ENCODE measurements at regions not wholly inside any gene's neighbourhood (a gene's known extent, or its start where the extent isn't known, plus 50 kb on each side); places are given as distances from the start of the nearest gene placed in this dataset.

DNA sequence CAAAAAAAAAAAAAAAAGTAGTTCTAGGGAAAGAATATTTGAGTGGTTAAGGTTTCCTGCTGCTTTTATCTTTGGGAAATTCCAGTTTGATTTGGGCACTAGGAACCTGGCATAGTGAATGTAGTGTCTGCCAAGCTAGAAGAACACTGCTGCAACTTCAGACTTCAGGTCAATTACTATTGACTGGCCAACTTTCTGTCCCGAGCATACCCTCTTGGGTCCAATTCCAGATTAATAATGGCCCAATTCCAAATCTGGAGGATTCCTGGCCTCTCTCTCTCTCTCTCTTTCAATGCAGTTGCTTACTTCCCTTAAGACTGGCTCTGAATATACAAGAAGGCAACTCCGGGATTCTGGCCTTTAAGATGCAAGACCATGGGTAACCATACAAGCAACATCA lies 74.9 kb downstream of the ANKEF1 start:
- TF ChIP-seq, protein P1, sequence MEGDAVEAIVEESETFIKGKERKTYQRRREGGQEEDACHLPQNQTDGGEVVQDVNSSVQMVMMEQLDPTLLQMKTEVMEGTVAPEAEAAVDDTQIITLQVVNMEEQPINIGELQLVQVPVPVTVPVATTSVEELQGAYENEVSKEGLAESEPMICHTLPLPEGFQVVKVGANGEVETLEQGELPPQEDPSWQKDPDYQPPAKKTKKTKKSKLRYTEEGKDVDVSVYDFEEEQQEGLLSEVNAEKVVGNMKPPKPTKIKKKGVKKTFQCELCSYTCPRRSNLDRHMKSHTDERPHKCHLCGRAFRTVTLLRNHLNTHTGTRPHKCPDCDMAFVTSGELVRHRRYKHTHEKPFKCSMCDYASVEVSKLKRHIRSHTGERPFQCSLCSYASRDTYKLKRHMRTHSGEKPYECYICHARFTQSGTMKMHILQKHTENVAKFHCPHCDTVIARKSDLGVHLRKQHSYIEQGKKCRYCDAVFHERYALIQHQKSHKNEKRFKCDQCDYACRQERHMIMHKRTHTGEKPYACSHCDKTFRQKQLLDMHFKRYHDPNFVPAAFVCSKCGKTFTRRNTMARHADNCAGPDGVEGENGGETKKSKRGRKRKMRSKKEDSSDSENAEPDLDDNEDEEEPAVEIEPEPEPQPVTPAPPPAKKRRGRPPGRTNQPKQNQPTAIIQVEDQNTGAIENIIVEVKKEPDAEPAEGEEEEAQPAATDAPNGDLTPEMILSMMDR (IDR thresholded peaks at IDR 0.05; ENCODE audit: poor library complexity), result no peak
- no peak for TF ChIP-seq EZH2 (IDR thresholded peaks at IDR 0.05; ENCODE audit: borderline replicate concordance)
- no peak for TF ChIP-seq EZH2phosphoT487 (IDR thresholded peaks at IDR 0.05; ENCODE audit: low read depth, severe bottlenecking, unreplicated experiment)
